Astrocyte (in vitro differentiated cells and primary cell): ENCODE measurements at regions not wholly inside any gene's neighbourhood (a gene's known extent, or its start where the extent isn't known, plus 50 kb on each side); places are given as distances from the start of the nearest gene placed in this dataset.

ENCODE experiments used
- DNase-seq: peaks from one replicate; pipeline ENCODE4 v3.0.0-alpha.2; 2010; ENCODE audit warnings: low read depth
- FAIRE-seq: peaks from 2 replicates; lab custom pipeline; 2011; peaks lifted over from hg19 to GRCh38; lab: Jason Lieb, UNC
- H2AFZ ChIP-seq: 2 replicates; pipeline ENCODE4 v1.6.0; 2012; ENCODE audit warnings: low read depth, low read length, inconsistent platforms
- H3K27ac ChIP-seq: 2 replicates; pipeline ENCODE4 v1.5.1; 2011; ENCODE audit warnings: low read depth, low read length, inconsistent platforms
- H3K27me3 ChIP-seq: 2 replicates; pipeline ENCODE4 v1.6.0; 2011; ENCODE audit warnings: low read length, inconsistent platforms; ENCODE audit not compliant: insufficient read depth
- H3K36me3 ChIP-seq: 2 replicates; pipeline ENCODE4 v1.5.1; 2011; ENCODE audit warnings: low read length, inconsistent platforms; ENCODE audit not compliant: insufficient read depth
- H3K4me1 ChIP-seq: 2 replicates; pipeline ENCODE4 v1.5.1; 2011; ENCODE audit warnings: low read length, inconsistent platforms; ENCODE audit not compliant: insufficient read depth
- H3K4me2 ChIP-seq: 2 replicates; pipeline ENCODE4 v1.6.0; 2012; ENCODE audit warnings: low read length, inconsistent platforms
- H3K4me3 ChIP-seq: 2 replicates; pipeline ENCODE4 v1.5.1; 2011; ENCODE audit warnings: low read depth, mild to moderate bottlenecking, low read length, inconsistent platforms; ENCODE audit not compliant: insufficient read depth
- H3K79me2 ChIP-seq: 2 replicates; pipeline ENCODE4 v1.6.0; 2012; ENCODE audit warnings: mild to moderate bottlenecking, low read length, inconsistent platforms; ENCODE audit not compliant: insufficient read depth
- H3K9ac ChIP-seq: 2 replicates; pipeline ENCODE4 v1.6.0; 2012; ENCODE audit warnings: mild to moderate bottlenecking, low read length, inconsistent platforms
- H3K9me3 ChIP-seq: 2 replicates; pipeline ENCODE4 v1.5.1; 2012; ENCODE audit warnings: low read depth, mild to moderate bottlenecking, low read length, inconsistent platforms; ENCODE audit not compliant: insufficient read depth
- H4K20me1 ChIP-seq: 2 replicates; pipeline ENCODE4 v1.6.0; 2012; ENCODE audit warnings: low read length, inconsistent platforms; ENCODE audit not compliant: insufficient read depth
- H3K27ac Mint-ChIP-seq: one replicate; pipeline ENCODE4 v1.8.0; 2021; ENCODE audit warnings: mild to moderate bottlenecking, mixed read lengths; ENCODE audit not compliant: unreplicated experiment
- H3K27me3 Mint-ChIP-seq: one replicate; pipeline ENCODE4 v1.8.0; 2021; ENCODE audit warnings: low read depth, mixed read lengths; ENCODE audit not compliant: unreplicated experiment
- H3K36me3 Mint-ChIP-seq: one replicate; pipeline ENCODE4 v1.8.0; 2021; ENCODE audit warnings: low read depth, mixed read lengths; ENCODE audit not compliant: unreplicated experiment
- H3K4me1 Mint-ChIP-seq: one replicate; pipeline ENCODE4 v1.8.0; 2021; ENCODE audit warnings: low read depth, mixed read lengths; ENCODE audit not compliant: unreplicated experiment
- H3K4me3 Mint-ChIP-seq: one replicate; pipeline ENCODE4 v1.8.0; 2021; ENCODE audit warnings: mild to moderate bottlenecking, moderate library complexity, mixed read lengths; ENCODE audit not compliant: unreplicated experiment
- H3K9me3 Mint-ChIP-seq: one replicate; pipeline ENCODE4 v1.8.0; 2021; ENCODE audit warnings: mild to moderate bottlenecking, mixed read lengths; ENCODE audit not compliant: unreplicated experiment
- CTCF ChIP-seq: IDR thresholded peaks from 2 replicates; pipeline ENCODE4 v1.5.1; 2011; ENCODE audit warnings: low read depth, mild to moderate bottlenecking, inconsistent platforms, low read length, moderate library complexity; ENCODE audit not compliant: insufficient read depth
- EZH2 ChIP-seq: IDR thresholded peaks from 2 replicates; pipeline ENCODE4 v1.6.1; 2012; ENCODE audit warnings: mild to moderate bottlenecking, low read length, inconsistent platforms; ENCODE audit not compliant: insufficient read depth

GRCh38 chr1:194394676-194395075, 1208.3 kb upstream of the B3GALT2 start:
- no peaks in the 10 kb centered on the region for H3K79me2 ChIP-seq
- H3K27me3 Mint-ChIP-seq, result no peaks in the 10 kb centered on the region
- H3K4me2 ChIP-seq, result no peak overlapping the region
- H3K9ac ChIP-seq, result no peak overlapping the region
- no peaks in the 10 kb centered on the region for H3K36me3 Mint-ChIP-seq
- DNase-seq (no peak), FAIRE-seq (no peak)
- no peaks in the 10 kb centered on the region for H3K27me3 ChIP-seq
- peaks cover 2% of the 10 kb centered on the region for H3K9me3 Mint-ChIP-seq
- TF ChIP-seq EZH2 (no peak), CTCF (no peak)
- no peak overlapping the region for H3K4me3 Mint-ChIP-seq
- no peaks in the 10 kb centered on the region for H3K36me3 ChIP-seq
- no peak overlapping the region for H3K27ac Mint-ChIP-seq
- H3K4me1 Mint-ChIP-seq, result no peaks in the 10 kb centered on the region
- no peak overlapping the region for H2AFZ ChIP-seq
- no peaks in the 10 kb centered on the region for H4K20me1 ChIP-seq
- H3K27ac ChIP-seq, result no peak overlapping the region
- no peaks in the 10 kb centered on the region for H3K9me3 ChIP-seq
- H3K4me3 ChIP-seq, result no peak overlapping the region
- H3K4me1 ChIP-seq, result no peaks in the 10 kb centered on the region

- H3K4me3 ChIP-seq, result no peak overlapping the region
- no peaks in the 10 kb centered on the region for H3K4me1 ChIP-seq
- H3K27me3 ChIP-seq, result no peaks in the 10 kb centered on the region
- Mint-ChIP-seq H3K27me3 (no peaks in the 10 kb centered on the region), H3K36me3 (no peaks in the 10 kb centered on the region), H3K9me3 (peaks cover 2% of the 10 kb centered on the region), H3K4me3 (no peak overlapping the region), H3K4me1 (no peaks in the 10 kb centered on the region), H3K27ac (no peak overlapping the region)
- H3K36me3 ChIP-seq, result no peaks in the 10 kb centered on the region
- H4K20me1 ChIP-seq, result no peaks in the 10 kb centered on the region
- H3K9me3 ChIP-seq, result no peaks in the 10 kb centered on the region
- TF ChIP-seq CTCF (no peak), EZH2 (no peak)
- DNase-seq, result no peak
- no peak for FAIRE-seq
- no peaks in the 10 kb centered on the region for H3K79me2 ChIP-seq
- no peak overlapping the region for H3K9ac ChIP-seq
- H3K27ac ChIP-seq, result no peak overlapping the region
- no peak overlapping the region for H3K4me2 ChIP-seq
- H2AFZ ChIP-seq, result no peak overlapping the region
Observed at GRCh38 chr1:194387531-194387930, 1201.1 kb upstream of the B3GALT2 start.

GRCh38 chr1:194378517-194378916, 1192.1 kb upstream of the B3GALT2 start:
- Histone ChIP-seq H3K27me3 (no peaks in the 10 kb centered on the region), H3K9ac (no peak overlapping the region), H3K4me1 (no peaks in the 10 kb centered on the region), H3K36me3 (no peaks in the 10 kb centered on the region), H4K20me1 (no peaks in the 10 kb centered on the region), H3K9me3 (no peaks in the 10 kb centered on the region), H3K4me3 (no peak overlapping the region), H2AFZ (no peak overlapping the region), H3K4me2 (no peak overlapping the region), H3K27ac (no peak overlapping the region), H3K79me2 (no peaks in the 10 kb centered on the region)
- Mint-ChIP-seq H3K36me3 (no peaks in the 10 kb centered on the region), H3K27me3 (no peaks in the 10 kb centered on the region), H3K9me3 (peaks cover 1% of the 10 kb centered on the region), H3K27ac (no peak overlapping the region), H3K4me1 (peaks cover 1% of the 10 kb centered on the region), H3K4me3 (no peak overlapping the region)
- FAIRE-seq (no peak), DNase-seq (peak; percentile 3)
- no peak for TF ChIP-seq CTCF
- TF ChIP-seq EZH2, result no peak
